OCI-LY1 (cell line): ENCODE measurements at regions not wholly inside any gene's neighbourhood (a gene's known extent, or its start where the extent isn't known, plus 50 kb on each side); places are given as distances from the start of the nearest gene placed in this dataset.

Experiments used
- H2AFZ ChIP-seq: fragments of 200-600 bp; sonication (generic), shearing (Covaris generic); 2 replicates; pipeline ENCODE4 v1.6.0; 2014; ENCODE audit warnings: antibody characterized with exemption, mild to moderate bottlenecking, low read length
- H3F3A ChIP-seq: fragments of 200-600 bp; sonication (generic), shearing (Covaris generic); 2 replicates; pipeline ENCODE4 v1.6.0; 2014; ENCODE audit warnings: mild to moderate bottlenecking, antibody characterized with exemption, low read length, moderate library complexity; ENCODE audit not compliant: insufficient read depth
- H3K27ac ChIP-seq: fragments of 200-600 bp; sonication (generic); 2 replicates; pipeline ENCODE4 v1.5.1; 2014; ENCODE audit warnings: low read length, mixed run types, mild to moderate bottlenecking, low read depth; ENCODE audit not compliant: poor library complexity, severe bottlenecking
- H3K27me3 ChIP-seq: fragments of 200-600 bp; sonication (generic); 2 replicates; pipeline ENCODE4 v1.6.0; 2014; ENCODE audit warnings: antibody characterized with exemption, mild to moderate bottlenecking, low read length, moderate library complexity; ENCODE audit not compliant: insufficient read depth
- H3K36me3 ChIP-seq: fragments of 200-600 bp; sonication (generic); 2 replicates; pipeline ENCODE4 v1.6.1; 2014; ENCODE audit warnings: mild to moderate bottlenecking, antibody characterized with exemption, low read length, moderate library complexity, mixed read lengths; ENCODE audit not compliant: insufficient read depth
- H3K4me1 ChIP-seq: fragments of 200-600 bp; sonication (generic); 2 replicates; pipeline ENCODE4 v1.5.1; 2014; ENCODE audit warnings: mild to moderate bottlenecking, low read length, moderate library complexity; ENCODE audit not compliant: insufficient read depth, severe bottlenecking
- H3K4me2 ChIP-seq: fragments of 200-600 bp; sonication (generic), shearing (Covaris generic); 2 replicates; pipeline ENCODE4 v1.6.1; 2014; ENCODE audit warnings: low read length
- H3K4me3 ChIP-seq: fragments of 200-600 bp; sonication (generic); 2 replicates; pipeline ENCODE4 v1.5.1; 2014; ENCODE audit warnings: low read length, low read depth, mild to moderate bottlenecking, mixed read lengths; ENCODE audit not compliant: poor library complexity, severe bottlenecking
- H3K79me2 ChIP-seq: fragments of 200-600 bp; shearing (Covaris generic); 2 replicates; pipeline ENCODE4 v1.6.1; 2016; ENCODE audit warnings: mixed run types, low read length, mixed read lengths; ENCODE audit not compliant: insufficient read depth
- H3K9ac ChIP-seq: fragments of 200-600 bp; sonication (generic), shearing (Covaris generic); 2 replicates; pipeline ENCODE4 v1.6.1; 2014; ENCODE audit warnings: mild to moderate bottlenecking, low read length, mixed read lengths
- H3K9me2 ChIP-seq: fragments of 200-600 bp; sonication (generic), shearing (Covaris generic); 2 replicates; pipeline ENCODE4 v1.6.1; 2014; ENCODE audit warnings: low read depth, mild to moderate bottlenecking, low read length, mixed read lengths
- H3K9me3 ChIP-seq: fragments of 200-600 bp; shearing (Covaris generic); 2 replicates; pipeline ENCODE4 v1.6.1; 2014; ENCODE audit warnings: low read length, mixed read lengths
- H4K20me1 ChIP-seq: fragments of 200-600 bp; sonication (generic), shearing (Covaris generic); 2 replicates; pipeline ENCODE4 v1.6.0; 2016; ENCODE audit warnings: mild to moderate bottlenecking, low read length; ENCODE audit not compliant: insufficient read depth
- EZH2 ChIP-seq: fragments of 200-600 bp; sonication (generic), shearing (Covaris generic); IDR thresholded peaks from 2 replicates; pipeline ENCODE4 v1.8.0; 2017; ENCODE audit warnings: borderline replicate concordance, mixed run types, mild to moderate bottlenecking, antibody characterized with exemption, low read length, moderate library complexity, mixed read lengths
- TF ChIP-seq, protein P1 (sequence below): fragments of 200-600 bp; sonication (generic), shearing (Covaris generic); IDR thresholded peaks from 2 replicates; pipeline ENCODE4 v1.5.1; 2017; ENCODE audit warnings: mild to moderate bottlenecking, antibody characterized with exemption, low read length, moderate library complexity, mixed read lengths

DNA sequence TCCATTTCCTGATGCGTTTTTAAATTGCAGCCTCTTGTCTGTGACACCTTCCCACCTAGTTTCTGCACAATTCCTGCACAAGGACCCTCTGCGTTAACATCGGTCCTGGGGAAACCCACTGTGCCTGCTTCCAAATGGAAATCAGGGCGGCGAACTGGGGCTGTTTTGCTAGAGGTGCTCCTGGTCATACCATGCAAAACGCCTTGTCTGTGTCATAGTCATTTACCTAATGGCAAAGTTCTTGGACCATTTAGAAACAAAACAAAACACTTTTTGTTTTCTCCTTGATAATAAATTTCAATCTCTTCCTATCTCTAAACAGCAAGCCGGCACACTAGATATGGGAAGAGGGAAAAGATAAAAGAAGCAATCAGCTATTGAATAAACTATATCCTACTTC, 206.9 kb upstream of the KLF14 start:
- TF ChIP-seq, protein P1, sequence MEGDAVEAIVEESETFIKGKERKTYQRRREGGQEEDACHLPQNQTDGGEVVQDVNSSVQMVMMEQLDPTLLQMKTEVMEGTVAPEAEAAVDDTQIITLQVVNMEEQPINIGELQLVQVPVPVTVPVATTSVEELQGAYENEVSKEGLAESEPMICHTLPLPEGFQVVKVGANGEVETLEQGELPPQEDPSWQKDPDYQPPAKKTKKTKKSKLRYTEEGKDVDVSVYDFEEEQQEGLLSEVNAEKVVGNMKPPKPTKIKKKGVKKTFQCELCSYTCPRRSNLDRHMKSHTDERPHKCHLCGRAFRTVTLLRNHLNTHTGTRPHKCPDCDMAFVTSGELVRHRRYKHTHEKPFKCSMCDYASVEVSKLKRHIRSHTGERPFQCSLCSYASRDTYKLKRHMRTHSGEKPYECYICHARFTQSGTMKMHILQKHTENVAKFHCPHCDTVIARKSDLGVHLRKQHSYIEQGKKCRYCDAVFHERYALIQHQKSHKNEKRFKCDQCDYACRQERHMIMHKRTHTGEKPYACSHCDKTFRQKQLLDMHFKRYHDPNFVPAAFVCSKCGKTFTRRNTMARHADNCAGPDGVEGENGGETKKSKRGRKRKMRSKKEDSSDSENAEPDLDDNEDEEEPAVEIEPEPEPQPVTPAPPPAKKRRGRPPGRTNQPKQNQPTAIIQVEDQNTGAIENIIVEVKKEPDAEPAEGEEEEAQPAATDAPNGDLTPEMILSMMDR, result no peak
- no peak for TF ChIP-seq EZH2
- Histone ChIP-seq H3K27ac (no peak overlapping the region), H3K36me3 (peaks cover 73% of the 10 kb centered on the region), H3K27me3 (no peaks in the 10 kb centered on the region), H4K20me1 (no peaks in the 10 kb centered on the region), H3K9me3 (no peaks in the 10 kb centered on the region), H3K9me2 (no peaks in the 10 kb centered on the region), H2AFZ (no peak overlapping the region), H3K9ac (no peak overlapping the region), H3K4me3 (peak overlapping the region; percentile 11), H3K4me2 (peak overlapping the region; percentile 8; the same call in 1 of the 2 replicates), H3F3A (no peaks in the 10 kb centered on the region), H3K79me2 (peaks cover 44% of the 10 kb centered on the region), H3K4me1 (peaks cover 44% of the 10 kb centered on the region)

DNA sequence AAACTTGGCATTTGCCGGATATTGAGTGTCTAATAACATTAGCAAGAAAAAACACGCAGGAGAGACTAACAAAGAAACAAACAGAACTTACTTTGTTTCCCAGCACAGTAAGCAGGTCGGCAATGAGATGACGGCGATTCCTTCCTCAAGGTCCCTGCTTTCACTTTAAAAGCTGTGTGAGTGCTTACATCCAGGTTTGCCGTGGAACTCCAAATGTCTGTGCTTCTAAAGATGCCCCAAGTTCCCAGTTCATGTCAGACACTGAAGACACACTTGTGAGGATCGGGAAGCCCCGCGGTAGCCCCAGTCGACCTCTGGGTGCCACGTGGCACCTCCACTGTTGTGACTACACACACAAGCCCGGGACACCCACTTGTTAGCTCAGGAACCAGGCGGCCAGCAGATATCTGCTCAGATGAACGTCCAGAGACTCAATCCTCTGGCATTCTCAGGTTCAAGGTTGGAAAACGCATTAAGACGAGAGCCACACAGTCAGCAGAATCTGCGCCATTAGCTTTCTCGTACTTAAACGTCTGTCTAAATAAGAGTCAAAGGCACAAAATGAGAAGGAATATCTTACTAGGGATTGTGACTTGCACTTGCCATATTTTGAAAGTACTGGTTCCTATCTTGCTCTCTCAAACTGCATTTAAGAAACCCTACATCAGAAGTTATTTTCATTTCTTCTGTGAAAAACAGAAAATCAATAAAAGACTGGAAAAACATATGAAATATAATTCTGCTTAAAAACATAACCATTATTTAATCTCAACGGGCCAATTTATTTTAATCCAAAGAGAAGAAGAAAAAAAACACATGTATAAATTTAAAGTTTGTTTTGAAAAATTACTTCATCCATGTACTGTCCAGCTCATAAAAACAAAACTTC, 207.6 kb upstream of the KLF14 start:
- Histone ChIP-seq H3K27ac (peak overlapping the region; percentile 2), H3K27me3 (no peaks in the 10 kb centered on the region), H3K36me3 (peaks cover 73% of the 10 kb centered on the region), H3K9me3 (no peaks in the 10 kb centered on the region), H3F3A (no peaks in the 10 kb centered on the region), H3K4me1 (peaks cover 48% of the 10 kb centered on the region), H4K20me1 (no peaks in the 10 kb centered on the region), H3K4me3 (peak overlapping the region; percentile 11), H3K9ac (no peak overlapping the region; the same call in 1 of the 2 replicates), H3K9me2 (no peaks in the 10 kb centered on the region), H2AFZ (no peak overlapping the region), H3K79me2 (peaks cover 45% of the 10 kb centered on the region), H3K4me2 (peak overlapping the region; percentile 8; the same call in 1 of the 2 replicates)
- TF ChIP-seq, protein P1, result no peak
- TF ChIP-seq EZH2, result no peak

DNA sequence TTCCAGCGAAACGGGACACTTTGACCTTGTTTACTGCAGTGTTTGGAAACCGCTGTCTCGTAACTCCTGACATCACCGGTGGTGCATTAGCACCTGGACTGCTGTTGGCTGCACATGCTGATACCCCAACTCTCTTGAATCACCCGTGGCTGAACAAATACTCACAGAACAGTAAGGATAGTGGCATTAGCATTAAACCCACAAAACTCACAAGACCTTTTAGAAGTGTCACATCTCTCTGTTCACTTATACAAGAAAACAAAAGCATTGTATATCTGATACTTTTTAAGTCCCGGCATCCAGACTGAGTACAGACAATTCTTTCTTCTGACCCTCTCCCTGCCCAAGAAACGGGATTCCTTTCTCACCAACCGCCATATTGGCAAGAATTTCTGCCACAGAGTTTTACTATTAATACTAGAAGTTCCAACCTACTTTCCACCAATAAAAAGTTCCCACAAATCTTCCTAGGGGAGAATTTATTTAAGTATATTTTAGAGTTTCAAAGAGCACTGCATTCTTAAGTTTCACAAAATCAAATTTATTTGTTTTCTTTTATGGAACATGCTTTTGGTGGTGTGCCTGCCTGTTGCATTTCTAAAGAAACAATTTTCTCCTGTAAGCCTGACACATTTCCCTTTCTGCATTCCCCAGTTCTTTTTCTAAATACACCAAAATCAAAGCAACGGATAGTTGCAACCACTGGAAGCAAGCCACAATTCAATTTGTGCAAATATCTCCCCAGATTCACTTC, 208.4 kb upstream of the KLF14 start:
- TF ChIP-seq EZH2, result no peak
- TF ChIP-seq, protein P1, result no peak
- no peaks in the 10 kb centered on the region for H3K9me2 ChIP-seq
- peaks cover 67% of the 10 kb centered on the region for H3K36me3 ChIP-seq
- H3K27ac ChIP-seq, result peak overlapping the region; percentile 2
- no peak overlapping the region for H3K9ac ChIP-seq
- H4K20me1 ChIP-seq, result no peaks in the 10 kb centered on the region
- H2AFZ ChIP-seq, result no peak overlapping the region
- no peak overlapping the region for H3K4me3 ChIP-seq
- no peak overlapping the region for H3K4me2 ChIP-seq
- no peaks in the 10 kb centered on the region for H3K9me3 ChIP-seq
- H3K4me1 ChIP-seq, result peaks cover 48% of the 10 kb centered on the region
- peaks cover 51% of the 10 kb centered on the region for H3K79me2 ChIP-seq
- H3K27me3 ChIP-seq, result no peaks in the 10 kb centered on the region
- H3F3A ChIP-seq, result no peaks in the 10 kb centered on the region
